ENCODE measurements at regions not wholly inside any gene's neighbourhood (a gene's known extent, or its start where the extent isn't known, plus 50 kb on each side); places are given as distances from the start of the nearest gene placed in this dataset.
"Not testable (repeated sequence)": the region's sequence is repeated elsewhere in the genome, so short reads cannot be mapped to it uniquely, and the experiment has no call there.

DNA sequence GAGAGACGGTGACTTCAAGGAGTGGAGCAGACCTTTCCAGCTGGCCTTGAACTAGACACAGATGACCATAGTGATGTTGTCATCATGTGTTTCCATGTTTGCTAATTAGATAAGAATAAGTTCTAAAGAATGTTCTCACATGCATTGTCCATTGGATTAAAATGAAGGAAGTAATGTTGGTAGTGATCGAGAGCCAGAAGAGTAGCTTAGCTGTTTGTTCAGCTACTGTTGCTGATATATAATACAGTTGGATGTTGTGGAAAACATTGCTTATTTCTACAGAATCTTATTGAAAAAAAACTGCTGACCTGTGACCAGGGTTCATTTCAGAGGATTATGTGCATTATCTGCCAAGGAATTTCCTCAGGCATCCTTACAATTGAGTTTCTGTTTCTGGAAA lies 249.1 kb upstream of the POGK start:
- no peak overlapping the region for H3K4me3 ChIP-seq (ENCODE audit: low read length)
- no peaks in the 10 kb centered on the region for H3K36me3 ChIP-seq (ENCODE audit: control insufficient read depth, insufficient read depth, low read length, severe bottlenecking)
- no peaks in the 10 kb centered on the region for H3K27me3 ChIP-seq (replicated peaks; ENCODE audit: control insufficient read depth, insufficient read depth, low read length)
- H3K4me1 ChIP-seq (ENCODE audit: control insufficient read depth, insufficient read depth, low read length): no peaks in the 10 kb centered on the region
- H3K9me3 ChIP-seq (ENCODE audit: control insufficient read depth, low read length): no peaks in the 10 kb centered on the region
- no peak for DNase-seq (ENCODE audit: low read depth)
- H3K9ac ChIP-seq (ENCODE audit: low read length): no peak overlapping the region

DNA sequence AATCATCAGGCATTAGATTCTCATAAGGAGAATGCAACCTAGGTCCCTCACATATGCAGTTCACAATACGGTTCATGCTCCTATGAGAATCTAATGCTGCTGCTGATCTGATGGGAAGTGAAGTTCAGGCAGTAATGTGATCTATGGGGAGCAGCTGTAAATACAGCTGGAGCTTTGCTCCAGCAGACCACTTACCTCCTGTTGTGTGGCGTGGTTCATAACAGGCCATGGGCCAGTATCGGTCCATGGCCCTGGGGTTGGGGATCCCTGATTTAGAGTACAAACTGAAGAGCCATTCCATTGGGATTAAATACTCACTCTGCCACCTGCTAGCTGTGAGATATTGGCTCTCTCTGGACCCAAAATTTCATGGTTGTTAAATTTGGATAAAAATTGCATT lies 244.6 kb upstream of the POGK start:
- no peaks in the 10 kb centered on the region for H3K27me3 ChIP-seq (replicated peaks; ENCODE audit: control insufficient read depth, insufficient read depth, low read length)
- H3K36me3 ChIP-seq (ENCODE audit: control insufficient read depth, insufficient read depth, low read length, severe bottlenecking): no peaks in the 10 kb centered on the region
- H3K9me3 ChIP-seq (ENCODE audit: control insufficient read depth, low read length): no peaks in the 10 kb centered on the region
- DNase-seq (ENCODE audit: low read depth): no peak
- no peak overlapping the region for H3K4me3 ChIP-seq (ENCODE audit: low read length)
- no peaks in the 10 kb centered on the region for H3K4me1 ChIP-seq (ENCODE audit: control insufficient read depth, insufficient read depth, low read length)
- no peak overlapping the region for H3K9ac ChIP-seq (ENCODE audit: low read length)

DNA sequence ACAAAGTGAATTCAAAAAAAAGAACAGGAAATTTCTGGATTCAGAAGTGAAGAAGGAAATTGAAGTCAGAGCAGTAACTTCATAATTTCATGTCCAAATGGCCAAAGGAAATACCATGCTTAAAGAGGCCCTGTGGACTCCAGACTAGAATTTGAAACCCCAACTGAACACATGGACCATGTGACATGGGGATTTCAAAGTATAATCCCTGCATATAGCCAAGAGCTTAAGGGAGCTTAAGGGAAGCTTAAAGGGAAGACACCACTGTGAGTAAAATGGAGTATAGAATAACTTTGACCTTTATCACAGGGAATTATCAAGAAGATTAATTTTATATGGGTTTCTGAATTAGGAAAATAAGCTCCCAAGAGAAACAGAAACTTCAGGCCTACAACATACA lies 241.8 kb upstream of the POGK start:
- Histone ChIP-seq H3K4me1 (ENCODE audit: control insufficient read depth, insufficient read depth, low read length) (no peaks in the 10 kb centered on the region), H3K9ac (ENCODE audit: low read length) (no peak overlapping the region), H3K27me3 (replicated peaks; ENCODE audit: control insufficient read depth, insufficient read depth, low read length) (no peaks in the 10 kb centered on the region), H3K4me3 (ENCODE audit: low read length) (no peak overlapping the region), H3K9me3 (ENCODE audit: control insufficient read depth, low read length) (no peaks in the 10 kb centered on the region), H3K36me3 (ENCODE audit: control insufficient read depth, insufficient read depth, low read length, severe bottlenecking) (no peaks in the 10 kb centered on the region)
- no peak for DNase-seq (ENCODE audit: low read depth)

DNA sequence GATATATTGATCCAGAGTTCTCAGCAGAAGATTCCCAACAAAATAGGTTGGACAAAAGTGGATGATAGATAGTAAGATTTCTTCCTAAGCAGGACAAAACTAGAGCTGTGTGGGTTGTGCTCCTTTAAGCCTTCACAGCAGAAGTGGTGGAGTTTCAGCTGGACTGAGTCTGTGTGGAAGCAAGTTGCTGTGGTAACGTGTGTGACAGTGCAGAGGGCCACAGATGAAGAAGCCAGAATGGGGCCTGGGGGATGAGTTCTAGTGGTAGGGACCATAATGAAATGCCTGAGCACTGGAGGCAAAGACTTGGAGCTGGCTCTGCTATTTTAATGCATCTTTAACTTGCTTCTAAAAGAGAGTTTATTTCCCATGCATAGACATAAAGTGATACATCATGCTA lies 238.7 kb upstream of the POGK start:
- Histone ChIP-seq H3K9ac (ENCODE audit: low read length) (no peak overlapping the region), H3K9me3 (ENCODE audit: control insufficient read depth, low read length) (no peaks in the 10 kb centered on the region), H3K4me1 (ENCODE audit: control insufficient read depth, insufficient read depth, low read length) (no peaks in the 10 kb centered on the region), H3K4me3 (ENCODE audit: low read length) (no peak overlapping the region), H3K27me3 (replicated peaks; ENCODE audit: control insufficient read depth, insufficient read depth, low read length) (no peaks in the 10 kb centered on the region), H3K36me3 (ENCODE audit: control insufficient read depth, insufficient read depth, low read length, severe bottlenecking) (no peaks in the 10 kb centered on the region)
- DNase-seq (ENCODE audit: low read depth): no peak

DNA sequence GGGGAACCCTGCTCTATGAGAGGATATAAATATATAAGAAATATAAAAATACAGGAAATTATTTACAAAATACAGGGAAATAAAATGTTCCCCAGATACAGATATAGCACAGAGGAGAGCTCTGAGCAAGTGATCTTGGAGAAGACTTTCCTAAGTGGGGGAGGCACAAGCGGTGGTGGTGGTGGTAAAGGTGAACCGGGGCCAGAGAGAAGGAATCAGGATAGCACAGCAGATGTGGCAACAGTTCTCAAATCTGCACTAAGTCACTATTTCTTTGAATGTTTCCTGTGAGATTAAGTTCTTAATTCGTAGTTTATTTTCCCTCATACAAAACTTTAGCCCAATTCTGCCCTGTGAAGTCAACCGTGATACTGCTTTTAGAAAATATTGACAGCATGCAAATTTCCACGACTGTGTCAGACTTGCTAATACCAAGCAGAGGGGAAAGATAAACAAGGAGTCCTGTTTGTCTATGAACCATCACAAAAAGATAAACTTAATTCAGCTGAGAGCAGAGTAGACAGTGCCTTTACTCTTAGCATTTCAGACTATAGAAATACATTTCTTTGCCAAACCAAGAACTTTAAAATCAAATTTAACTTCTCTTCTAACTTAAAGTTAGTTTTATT lies 237.5 kb upstream of the POGK start:
- no peaks in the 10 kb centered on the region for H3K36me3 ChIP-seq (ENCODE audit: control insufficient read depth, insufficient read depth, low read length, severe bottlenecking)
- no peak for DNase-seq (ENCODE audit: low read depth)
- H3K9me3 ChIP-seq (ENCODE audit: control insufficient read depth, low read length): no peaks in the 10 kb centered on the region
- no peaks in the 10 kb centered on the region for H3K4me1 ChIP-seq (ENCODE audit: control insufficient read depth, insufficient read depth, low read length)
- no peaks in the 10 kb centered on the region for H3K27me3 ChIP-seq (replicated peaks; ENCODE audit: control insufficient read depth, insufficient read depth, low read length)
- H3K4me3 ChIP-seq (ENCODE audit: low read length): no peak overlapping the region
- no peak overlapping the region for H3K9ac ChIP-seq (ENCODE audit: low read length)

DNA sequence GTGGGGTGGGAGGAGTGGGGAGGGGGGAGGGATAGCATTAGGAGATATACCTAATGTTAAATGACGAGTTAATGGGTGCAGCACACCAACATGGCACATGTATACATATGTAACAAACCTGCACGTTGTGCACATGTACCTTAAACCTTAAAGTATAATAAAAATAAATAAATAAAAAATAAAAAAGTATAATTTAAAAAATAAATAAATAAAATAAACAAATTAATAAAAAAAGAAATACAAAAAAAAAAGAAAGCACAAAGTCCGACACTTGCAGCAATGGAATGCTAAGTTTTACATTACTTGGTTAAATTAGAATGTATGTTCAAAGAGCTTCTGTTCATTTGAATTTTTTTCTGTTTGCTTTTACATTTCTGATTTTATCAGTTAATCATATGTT lies 236.5 kb upstream of the POGK start:
- H3K4me3 ChIP-seq (ENCODE audit: low read length); DNase-seq (ENCODE audit: low read depth); H3K9me3 ChIP-seq (ENCODE audit: control insufficient read depth, low read length); H3K9ac ChIP-seq (ENCODE audit: low read length); H3K27me3 ChIP-seq (replicated peaks; ENCODE audit: control insufficient read depth, insufficient read depth, low read length); H3K36me3 ChIP-seq (ENCODE audit: control insufficient read depth, insufficient read depth, low read length, severe bottlenecking); H3K4me1 ChIP-seq (ENCODE audit: control insufficient read depth, insufficient read depth, low read length): not testable (repeated sequence)

DNA sequence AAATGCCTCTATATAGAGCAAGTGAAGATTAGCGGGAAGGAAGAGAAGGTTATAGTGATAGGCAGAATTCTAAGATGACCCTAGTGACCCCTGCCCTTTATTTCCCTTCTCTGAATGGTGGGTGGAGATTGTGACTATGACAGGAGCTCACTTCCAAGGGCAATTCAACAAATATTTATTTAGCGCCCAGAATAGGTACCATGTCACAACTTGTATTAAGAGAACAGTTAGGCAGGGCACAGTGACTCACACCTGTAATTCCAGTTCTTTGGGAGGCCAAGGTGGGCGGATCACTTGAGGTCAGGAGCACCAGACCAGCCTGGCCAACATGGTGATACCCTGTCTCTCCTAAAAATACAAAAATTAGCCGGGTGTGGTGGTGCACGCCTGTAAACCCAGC lies 236.0 kb upstream of the POGK start:
- no peak for DNase-seq (ENCODE audit: low read depth)
- no peaks in the 10 kb centered on the region for H3K27me3 ChIP-seq (replicated peaks; ENCODE audit: control insufficient read depth, insufficient read depth, low read length)
- no peak overlapping the region for H3K4me3 ChIP-seq (ENCODE audit: low read length)
- no peaks in the 10 kb centered on the region for H3K9me3 ChIP-seq (ENCODE audit: control insufficient read depth, low read length)
- no peaks in the 10 kb centered on the region for H3K36me3 ChIP-seq (ENCODE audit: control insufficient read depth, insufficient read depth, low read length, severe bottlenecking)
- H3K9ac ChIP-seq (ENCODE audit: low read length): no peak overlapping the region
- H3K4me1 ChIP-seq (ENCODE audit: control insufficient read depth, insufficient read depth, low read length): no peaks in the 10 kb centered on the region

DNA sequence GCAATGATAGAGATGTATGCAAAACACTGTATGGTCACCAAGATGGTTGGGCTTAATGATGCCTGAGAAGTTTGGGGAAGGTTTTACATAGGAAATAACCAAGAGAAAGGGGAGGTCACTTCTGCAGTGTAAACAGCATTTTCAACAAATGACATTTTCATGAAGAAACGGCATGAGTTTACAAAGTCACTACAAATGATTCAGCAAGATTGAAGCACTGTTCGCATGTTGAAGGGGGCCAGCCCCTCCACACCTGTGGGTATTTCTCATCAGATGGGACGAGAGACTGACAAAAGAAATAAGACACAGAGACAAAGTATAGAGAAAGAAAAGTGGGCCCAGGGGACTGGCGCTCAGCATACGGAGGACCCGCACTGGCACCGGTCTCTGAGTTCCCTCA lies 234.1 kb upstream of the POGK start:
- Histone ChIP-seq H3K9ac (ENCODE audit: low read length) (no peak overlapping the region), H3K27me3 (replicated peaks; ENCODE audit: control insufficient read depth, insufficient read depth, low read length) (no peaks in the 10 kb centered on the region), H3K4me1 (ENCODE audit: control insufficient read depth, insufficient read depth, low read length) (no peaks in the 10 kb centered on the region), H3K36me3 (ENCODE audit: control insufficient read depth, insufficient read depth, low read length, severe bottlenecking) (no peaks in the 10 kb centered on the region), H3K9me3 (ENCODE audit: control insufficient read depth, low read length) (no peaks in the 10 kb centered on the region), H3K4me3 (ENCODE audit: low read length) (no peak overlapping the region)
- DNase-seq (ENCODE audit: low read depth): no peak

DNA sequence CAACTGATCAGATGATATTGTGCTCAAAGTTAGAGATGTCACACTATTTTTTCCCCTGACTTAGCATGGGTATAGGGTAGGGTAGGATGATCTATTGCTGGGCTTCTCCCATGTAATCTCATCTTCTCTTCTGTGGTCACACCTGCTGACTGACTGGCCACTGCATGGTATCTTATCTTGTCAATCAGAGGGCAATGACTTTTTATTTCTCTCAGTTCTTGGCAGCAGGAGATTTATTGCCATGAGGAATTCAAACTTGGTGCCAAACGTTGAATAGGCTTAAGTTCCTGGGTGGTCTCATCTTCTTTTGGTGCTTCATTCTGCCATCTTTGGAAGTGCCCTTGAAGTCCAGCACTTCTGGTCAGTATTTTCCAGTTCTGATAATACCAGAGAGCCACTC lies 226.4 kb upstream of the POGK start:
- H3K36me3 ChIP-seq (ENCODE audit: control insufficient read depth, insufficient read depth, low read length, severe bottlenecking): no peaks in the 10 kb centered on the region
- no peaks in the 10 kb centered on the region for H3K9me3 ChIP-seq (ENCODE audit: control insufficient read depth, low read length)
- H3K27me3 ChIP-seq (replicated peaks; ENCODE audit: control insufficient read depth, insufficient read depth, low read length): no peaks in the 10 kb centered on the region
- no peak for DNase-seq (ENCODE audit: low read depth)
- H3K9ac ChIP-seq (ENCODE audit: low read length): no peak overlapping the region
- H3K4me3 ChIP-seq (ENCODE audit: low read length): no peak overlapping the region
- no peaks in the 10 kb centered on the region for H3K4me1 ChIP-seq (ENCODE audit: control insufficient read depth, insufficient read depth, low read length)

DNA sequence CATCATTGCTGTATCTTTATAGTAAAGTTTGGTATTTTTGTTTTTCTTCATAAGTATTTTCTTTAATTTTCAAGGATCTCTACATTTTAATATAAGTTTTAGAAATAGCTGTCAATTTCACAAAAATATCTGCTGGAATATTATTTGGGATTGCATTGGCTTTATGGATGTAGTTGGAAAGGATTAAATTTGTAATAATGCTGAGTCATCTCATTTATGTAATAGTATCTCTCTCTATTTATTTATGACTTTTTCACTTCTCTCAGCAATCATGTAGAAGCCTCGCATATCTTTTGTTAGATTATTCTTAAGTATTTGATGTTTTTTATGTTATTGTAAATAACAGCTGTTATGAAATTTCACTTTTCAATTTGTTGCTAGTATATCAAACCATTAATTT lies 223.1 kb upstream of the POGK start:
- H3K4me3 ChIP-seq (ENCODE audit: low read length): no peak overlapping the region
- no peaks in the 10 kb centered on the region for H3K4me1 ChIP-seq (ENCODE audit: control insufficient read depth, insufficient read depth, low read length)
- no peaks in the 10 kb centered on the region for H3K27me3 ChIP-seq (replicated peaks; ENCODE audit: control insufficient read depth, insufficient read depth, low read length)
- no peaks in the 10 kb centered on the region for H3K9me3 ChIP-seq (ENCODE audit: control insufficient read depth, low read length)
- no peak for DNase-seq (ENCODE audit: low read depth)
- no peaks in the 10 kb centered on the region for H3K36me3 ChIP-seq (ENCODE audit: control insufficient read depth, insufficient read depth, low read length, severe bottlenecking)
- no peak overlapping the region for H3K9ac ChIP-seq (ENCODE audit: low read length)

DNA sequence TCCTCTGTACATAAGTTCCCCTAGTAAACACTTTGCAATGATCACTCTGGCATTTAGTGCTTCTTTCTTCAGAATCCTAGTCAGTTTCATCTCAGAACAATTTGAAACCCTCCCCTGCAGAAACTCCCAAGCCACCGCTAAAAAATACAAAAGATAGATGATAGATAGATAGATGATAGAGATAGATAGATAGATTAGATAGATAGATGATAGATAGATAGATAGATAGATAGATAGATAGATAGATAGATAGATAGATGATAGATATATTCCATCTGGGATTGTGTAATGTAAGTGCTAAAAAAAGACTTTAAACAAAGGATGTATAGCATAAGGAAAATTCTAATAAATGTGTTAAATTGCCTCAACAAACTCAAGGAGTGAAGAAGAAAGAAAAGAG lies 212.6 kb upstream of the POGK start:
- Histone ChIP-seq H3K9ac (ENCODE audit: low read length) (no peak overlapping the region), H3K27me3 (replicated peaks; ENCODE audit: control insufficient read depth, insufficient read depth, low read length) (no peaks in the 10 kb centered on the region), H3K36me3 (ENCODE audit: control insufficient read depth, insufficient read depth, low read length, severe bottlenecking) (no peaks in the 10 kb centered on the region), H3K4me1 (ENCODE audit: control insufficient read depth, insufficient read depth, low read length) (no peaks in the 10 kb centered on the region), H3K4me3 (ENCODE audit: low read length) (no peak overlapping the region), H3K9me3 (ENCODE audit: control insufficient read depth, low read length) (no peaks in the 10 kb centered on the region)
- DNase-seq (ENCODE audit: low read depth): no peak

DNA sequence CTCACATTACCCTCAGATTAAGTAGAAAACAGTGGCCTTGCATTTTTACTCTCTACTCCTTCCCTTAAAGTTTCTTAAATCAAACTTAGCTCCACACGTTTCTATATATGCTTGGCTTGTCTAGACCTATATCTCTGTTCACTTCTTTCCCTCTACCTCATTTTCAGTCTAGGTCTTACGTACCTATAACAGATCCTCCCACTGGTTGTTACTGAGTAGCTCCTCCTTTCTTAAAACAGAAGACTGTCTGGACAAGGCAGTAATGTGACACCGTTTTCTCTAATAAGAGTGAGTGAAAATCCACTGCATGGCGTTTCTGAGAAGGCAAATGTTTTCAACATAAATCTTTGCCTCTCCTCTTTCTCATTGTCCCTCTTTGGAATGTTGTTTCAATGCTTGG lies 211.7 kb upstream of the POGK start:
- no peaks in the 10 kb centered on the region for H3K36me3 ChIP-seq (ENCODE audit: control insufficient read depth, insufficient read depth, low read length, severe bottlenecking)
- DNase-seq (ENCODE audit: low read depth): no peak
- no peaks in the 10 kb centered on the region for H3K27me3 ChIP-seq (replicated peaks; ENCODE audit: control insufficient read depth, insufficient read depth, low read length)
- no peaks in the 10 kb centered on the region for H3K9me3 ChIP-seq (ENCODE audit: control insufficient read depth, low read length)
- H3K4me3 ChIP-seq (ENCODE audit: low read length): no peak overlapping the region
- no peak overlapping the region for H3K9ac ChIP-seq (ENCODE audit: low read length)
- no peaks in the 10 kb centered on the region for H3K4me1 ChIP-seq (ENCODE audit: control insufficient read depth, insufficient read depth, low read length)

Measured in adipocyte (in vitro differentiated cells).